Nephron progenitor cell (in vitro differentiated cells): ENCODE measurements at regions not wholly inside any gene's neighbourhood (a gene's known extent, or its start where the extent isn't known, plus 50 kb on each side); places are given as distances from the start of the nearest gene placed in this dataset.

Experiments
- DNase-seq: peaks from one replicate; pipeline ENCODE4 v3.0.0; 2021
- H3K27ac Mint-ChIP-seq: 2 replicates; pipeline ENCODE4 v1.8.0; 2021; ENCODE audit warnings: mild to moderate bottlenecking, moderate library complexity, mixed read lengths
- H3K27me3 Mint-ChIP-seq: 2 replicates; pipeline ENCODE4 v1.8.0; 2021; ENCODE audit warnings: mild to moderate bottlenecking, low read depth, mixed read lengths; ENCODE audit not compliant: poor library complexity
- H3K36me3 Mint-ChIP-seq: 2 replicates; pipeline ENCODE4 v1.8.0; 2021; ENCODE audit warnings: low read depth, mixed read lengths
- H3K4me1 Mint-ChIP-seq: 2 replicates; pipeline ENCODE4 v1.8.0; 2021; ENCODE audit warnings: mixed read lengths
- H3K4me3 Mint-ChIP-seq: 2 replicates; pipeline ENCODE4 v1.8.0; 2021; ENCODE audit warnings: mild to moderate bottlenecking, moderate library complexity, mixed read lengths
- H3K9me3 Mint-ChIP-seq: 2 replicates; pipeline ENCODE4 v1.8.0; 2021; ENCODE audit warnings: mild to moderate bottlenecking, moderate library complexity, mixed read lengths
- TF ChIP-seq, protein P1 (sequence below): fragments of 200-600 bp; sonication (generic); IDR thresholded peaks from 2 replicates; pipeline ENCODE4 v1.5.0; 2021; ENCODE audit warnings: antibody characterized with exemption

DNA sequence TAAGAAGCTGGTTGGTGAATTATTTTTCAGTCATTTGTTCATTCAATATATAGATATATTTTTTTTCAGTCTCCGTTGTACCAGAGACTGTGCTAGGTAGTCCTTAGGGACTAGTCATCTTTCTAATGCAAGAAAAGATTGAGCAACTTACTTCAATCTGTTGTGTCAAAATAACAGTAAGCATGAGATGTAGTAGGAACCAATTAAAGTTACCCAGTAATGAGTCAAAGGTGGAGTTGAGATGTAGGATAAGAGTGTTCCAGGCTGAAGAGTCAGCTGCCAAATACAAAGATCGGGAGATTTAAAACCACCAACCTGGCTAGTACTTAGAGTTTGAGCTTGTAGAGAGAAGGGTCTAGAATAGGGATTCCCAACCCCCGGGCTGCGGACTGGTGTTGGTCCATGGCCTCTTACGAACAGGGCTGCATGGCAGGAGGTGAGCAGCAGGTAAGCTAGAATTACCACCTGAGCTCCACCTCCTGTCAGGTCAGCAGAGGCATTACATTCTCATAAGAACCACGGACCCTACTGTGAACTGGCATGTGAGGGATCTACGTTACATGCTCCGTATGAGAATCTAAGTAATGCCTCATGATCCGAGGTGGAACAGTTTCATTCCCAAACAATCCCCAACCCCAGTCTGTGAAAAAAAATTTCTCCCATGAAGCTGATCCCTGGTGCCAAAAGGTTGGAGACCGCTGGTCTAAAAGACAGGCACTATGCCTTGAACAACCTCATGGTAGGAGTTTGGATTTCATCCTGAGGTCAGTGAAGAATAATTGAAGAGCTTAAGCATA is 1241.5 kb upstream of the WWC1 start:
- H3K27ac Mint-ChIP-seq, result no peak overlapping the region
- no peak for DNase-seq
- TF ChIP-seq, protein P1, sequence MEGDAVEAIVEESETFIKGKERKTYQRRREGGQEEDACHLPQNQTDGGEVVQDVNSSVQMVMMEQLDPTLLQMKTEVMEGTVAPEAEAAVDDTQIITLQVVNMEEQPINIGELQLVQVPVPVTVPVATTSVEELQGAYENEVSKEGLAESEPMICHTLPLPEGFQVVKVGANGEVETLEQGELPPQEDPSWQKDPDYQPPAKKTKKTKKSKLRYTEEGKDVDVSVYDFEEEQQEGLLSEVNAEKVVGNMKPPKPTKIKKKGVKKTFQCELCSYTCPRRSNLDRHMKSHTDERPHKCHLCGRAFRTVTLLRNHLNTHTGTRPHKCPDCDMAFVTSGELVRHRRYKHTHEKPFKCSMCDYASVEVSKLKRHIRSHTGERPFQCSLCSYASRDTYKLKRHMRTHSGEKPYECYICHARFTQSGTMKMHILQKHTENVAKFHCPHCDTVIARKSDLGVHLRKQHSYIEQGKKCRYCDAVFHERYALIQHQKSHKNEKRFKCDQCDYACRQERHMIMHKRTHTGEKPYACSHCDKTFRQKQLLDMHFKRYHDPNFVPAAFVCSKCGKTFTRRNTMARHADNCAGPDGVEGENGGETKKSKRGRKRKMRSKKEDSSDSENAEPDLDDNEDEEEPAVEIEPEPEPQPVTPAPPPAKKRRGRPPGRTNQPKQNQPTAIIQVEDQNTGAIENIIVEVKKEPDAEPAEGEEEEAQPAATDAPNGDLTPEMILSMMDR, result no peak
- peaks cover 5% of the 10 kb centered on the region for H3K9me3 Mint-ChIP-seq
- no peaks in the 10 kb centered on the region for H3K27me3 Mint-ChIP-seq
- no peaks in the 10 kb centered on the region for H3K4me1 Mint-ChIP-seq
- no peaks in the 10 kb centered on the region for H3K36me3 Mint-ChIP-seq
- no peak overlapping the region for H3K4me3 Mint-ChIP-seq

DNA sequence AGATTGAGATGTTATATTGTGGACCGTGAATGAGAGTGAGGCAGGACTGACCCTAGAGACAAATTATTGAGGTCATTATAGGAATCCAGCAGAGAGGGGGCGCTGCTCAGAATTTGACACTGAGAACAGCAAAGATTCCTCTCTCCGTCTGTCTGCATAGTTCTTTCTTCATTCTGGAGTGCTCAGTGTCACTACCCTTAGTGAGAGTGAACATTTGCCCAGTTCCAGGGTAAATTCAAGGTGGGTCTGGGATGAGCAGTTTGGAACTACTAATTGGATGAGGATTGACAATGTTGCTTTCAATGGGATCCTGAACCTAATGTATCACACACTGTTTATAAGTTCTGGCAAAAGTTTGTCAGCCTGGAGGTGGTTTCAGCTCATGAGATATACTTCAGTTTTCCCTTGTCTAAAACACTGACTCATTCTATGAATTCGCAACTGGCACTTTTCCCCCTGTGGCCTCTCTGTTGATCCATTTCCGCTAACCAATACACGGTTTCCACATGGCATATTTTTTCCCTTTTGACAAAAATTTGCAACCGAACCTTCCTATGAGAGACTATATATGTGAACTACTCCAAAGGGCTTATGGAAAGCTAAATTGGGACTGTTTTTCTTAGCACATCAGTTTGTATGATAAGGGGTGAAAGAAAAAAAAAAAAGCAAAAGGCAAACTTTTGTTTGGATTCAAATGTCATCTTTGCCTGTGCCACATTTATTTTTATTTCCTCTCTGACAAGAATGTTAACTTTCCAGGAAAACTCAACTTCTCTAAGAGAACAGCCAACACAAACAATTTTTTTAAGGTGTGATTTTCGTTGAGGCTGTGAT is 1240.7 kb upstream of the WWC1 start:
- DNase-seq, result no peak
- H3K4me3 Mint-ChIP-seq, result no peak overlapping the region
- no peak overlapping the region for H3K27ac Mint-ChIP-seq
- no peaks in the 10 kb centered on the region for H3K4me1 Mint-ChIP-seq
- H3K27me3 Mint-ChIP-seq, result no peaks in the 10 kb centered on the region
- no peaks in the 10 kb centered on the region for H3K36me3 Mint-ChIP-seq
- TF ChIP-seq, protein P1, result no peak
- H3K9me3 Mint-ChIP-seq, result peaks cover 13% of the 10 kb centered on the region

DNA sequence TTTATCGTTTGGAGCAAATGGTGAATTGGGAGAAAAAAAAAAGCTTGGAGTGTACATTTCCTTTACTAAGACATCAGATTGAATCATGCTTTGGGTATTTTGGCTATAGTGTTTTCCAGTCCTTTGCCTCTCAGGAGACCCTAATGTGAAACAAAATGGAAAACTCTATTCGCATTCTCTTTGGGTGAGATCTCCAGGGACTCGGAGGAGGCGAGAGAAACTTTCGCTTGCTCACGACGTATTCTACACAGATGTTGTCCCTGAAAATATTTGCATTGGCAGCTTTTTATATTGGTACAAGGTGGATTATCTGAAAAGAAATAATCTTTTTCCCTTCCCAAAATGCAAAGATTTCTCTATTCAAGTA is 1240.1 kb upstream of the WWC1 start:
- no peaks in the 10 kb centered on the region for H3K36me3 Mint-ChIP-seq
- no peak for DNase-seq
- peaks cover 17% of the 10 kb centered on the region for H3K9me3 Mint-ChIP-seq
- no peak overlapping the region for H3K4me3 Mint-ChIP-seq
- H3K27me3 Mint-ChIP-seq, result no peaks in the 10 kb centered on the region
- no peaks in the 10 kb centered on the region for H3K4me1 Mint-ChIP-seq
- TF ChIP-seq, protein P1, result no peak
- H3K27ac Mint-ChIP-seq, result no peak overlapping the region

DNA sequence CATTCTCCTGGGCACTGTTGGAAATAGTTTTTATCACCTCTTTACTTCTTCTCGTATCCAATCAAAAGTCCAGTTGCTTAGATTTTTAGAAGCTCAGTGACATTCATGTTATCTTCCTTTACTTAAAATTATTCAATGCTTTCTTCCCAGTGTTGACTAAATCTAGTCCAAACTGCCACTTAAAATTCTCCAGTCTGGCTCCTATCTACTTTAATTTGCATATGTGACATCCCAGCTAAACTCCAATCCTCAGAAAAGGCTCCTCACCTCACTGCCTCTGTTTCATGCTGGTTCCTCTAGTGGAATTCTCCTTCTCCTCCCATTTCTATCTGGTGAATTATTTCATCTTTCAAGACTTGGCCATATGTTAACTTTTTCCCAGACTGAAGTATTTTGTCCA is 1238.7 kb upstream of the WWC1 start:
- H3K9me3 Mint-ChIP-seq, result peaks cover 17% of the 10 kb centered on the region
- DNase-seq, result no peak
- no peak overlapping the region for H3K27ac Mint-ChIP-seq

DNA sequence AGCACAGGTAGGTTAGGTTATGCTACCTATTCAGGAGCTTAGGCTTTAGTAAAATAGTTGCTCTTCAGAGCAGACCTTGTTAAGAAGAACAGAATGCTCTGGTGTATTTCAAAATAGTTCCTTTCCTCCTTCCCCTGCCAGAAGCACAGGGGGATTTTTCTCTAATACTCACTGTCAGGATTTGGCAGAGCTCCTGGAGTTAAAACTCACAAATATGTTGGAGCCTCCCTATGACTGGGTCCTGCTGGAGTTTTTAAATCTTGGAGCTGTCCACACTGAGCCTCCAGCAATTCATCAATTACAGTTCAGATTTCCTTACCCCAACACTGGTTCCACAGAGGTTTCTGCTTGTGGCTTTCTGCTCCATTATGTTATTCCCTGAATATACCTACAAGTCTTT is 1233.8 kb upstream of the WWC1 start:
- Mint-ChIP-seq H3K4me1 (peaks cover 5% of the 10 kb centered on the region), H3K27me3 (no peaks in the 10 kb centered on the region), H3K9me3 (peaks cover 17% of the 10 kb centered on the region), H3K36me3 (no peaks in the 10 kb centered on the region), H3K27ac (no peak overlapping the region), H3K4me3 (no peak overlapping the region)
- TF ChIP-seq, protein P1, result no peak
- no peak for DNase-seq

More for the DNA sequence above, 1238.7 kb upstream of the WWC1 start:
- H3K36me3 Mint-ChIP-seq, result no peaks in the 10 kb centered on the region
- no peak overlapping the region for H3K4me3 Mint-ChIP-seq
- H3K27me3 Mint-ChIP-seq, result no peaks in the 10 kb centered on the region
- H3K4me1 Mint-ChIP-seq, result no peaks in the 10 kb centered on the region
- TF ChIP-seq, protein P1, result no peak
